H9 (cell line): ENCODE measurements at regions not wholly inside any gene's neighbourhood (a gene's known extent, or its start where the extent isn't known, plus 50 kb on each side); places are given as distances from the start of the nearest gene placed in this dataset.

Source experiments
- DNase-seq: peaks from one replicate; pipeline ENCODE4 v3.0.0-alpha.2; 2017
- H2AFZ ChIP-seq: one replicate; pipeline ENCODE4 v1.6.1; 2013; ENCODE audit warnings: mild to moderate bottlenecking, low read length, control low read depth, moderate library complexity
- H2AK5ac ChIP-seq: 2 replicates; pipeline ENCODE4 v1.6.1; 2013; ENCODE audit warnings: low read length, control low read depth, mixed read lengths; ENCODE audit not compliant: insufficient read length
- H2BK120ac ChIP-seq: one replicate; pipeline ENCODE4 v1.6.1; 2013; ENCODE audit warnings: low read depth, mild to moderate bottlenecking, low read length, control low read depth, inconsistent platforms; ENCODE audit not compliant: poor library complexity, severe bottlenecking
- H2BK12ac ChIP-seq: 2 replicates; pipeline ENCODE4 v1.6.1; 2013; ENCODE audit warnings: low read length, control low read depth, mixed read lengths, low read depth; ENCODE audit not compliant: insufficient read length
- H2BK15ac ChIP-seq: 2 replicates; pipeline ENCODE4 v1.6.1; 2013; ENCODE audit warnings: low read depth, low read length, control low read depth
- H2BK20ac ChIP-seq: one replicate; pipeline ENCODE4 v1.6.1; 2013; ENCODE audit warnings: low read depth, mild to moderate bottlenecking, low read length, control low read depth, inconsistent platforms; ENCODE audit not compliant: poor library complexity, severe bottlenecking
- H2BK5ac ChIP-seq: 2 replicates; pipeline ENCODE4 v1.6.1; 2013; ENCODE audit warnings: low read length, control low read depth, mixed read lengths; ENCODE audit not compliant: insufficient read length
- H3K14ac ChIP-seq: 2 replicates; pipeline ENCODE4 v1.6.1; 2013; ENCODE audit warnings: low read length, control low read depth; ENCODE audit not compliant: insufficient read depth
- H3K18ac ChIP-seq: 2 replicates; pipeline ENCODE4 v1.6.1; 2013; ENCODE audit warnings: low read depth, mild to moderate bottlenecking, mixed read lengths, low read length, control low read depth; ENCODE audit not compliant: insufficient read length
- H3K23ac ChIP-seq: 2 replicates; pipeline ENCODE4 v1.6.1; 2013; ENCODE audit warnings: low read length, control low read depth, mixed read lengths, low read depth; ENCODE audit not compliant: insufficient read length
- H3K23me2 ChIP-seq: 2 replicates; pipeline ENCODE4 v1.6.1; 2013; ENCODE audit warnings: low read depth, mild to moderate bottlenecking, mixed read lengths, low read length, control low read depth; ENCODE audit not compliant: insufficient read length, poor library complexity, severe bottlenecking
- H3K27ac ChIP-seq: 2 replicates; pipeline ENCODE4 v1.5.1; 2013; ENCODE audit warnings: low read length, control low read depth, mixed read lengths, low read depth; ENCODE audit not compliant: insufficient read length
- H3K27me3 ChIP-seq: 2 replicates; pipeline ENCODE4 v1.6.1; 2013; ENCODE audit warnings: low read length, control low read depth, inconsistent platforms; ENCODE audit not compliant: insufficient read depth
- H3K4ac ChIP-seq: 2 replicates; pipeline ENCODE4 v1.6.1; 2013; ENCODE audit warnings: low read depth, mild to moderate bottlenecking, control low read depth, inconsistent platforms, low read length, moderate library complexity
- H3K4me1 ChIP-seq: 2 replicates; pipeline ENCODE4 v1.6.1; 2013; ENCODE audit warnings: low read length, control low read depth, inconsistent platforms; ENCODE audit not compliant: insufficient read depth
- H3K4me2 ChIP-seq: 2 replicates; pipeline ENCODE4 v1.6.1; 2013; ENCODE audit warnings: low read length, control low read depth, mixed read lengths; ENCODE audit not compliant: insufficient read length, insufficient read depth
- H3K56ac ChIP-seq: 2 replicates; pipeline ENCODE4 v1.6.1; 2013; ENCODE audit warnings: low read depth, mild to moderate bottlenecking, mixed read lengths, low read length, control low read depth; ENCODE audit not compliant: insufficient read length
- H3K79me1 ChIP-seq: 2 replicates; pipeline ENCODE4 v1.6.1; 2013; ENCODE audit warnings: low read depth, mild to moderate bottlenecking, moderate library complexity, low read length, control low read depth, inconsistent platforms; ENCODE audit not compliant: insufficient read depth, poor library complexity, severe bottlenecking
- H3K79me2 ChIP-seq: 2 replicates; pipeline ENCODE4 v1.6.1; 2013; ENCODE audit warnings: low read length, control low read depth, inconsistent platforms; ENCODE audit not compliant: insufficient read depth
- H3K9ac ChIP-seq: 2 replicates; pipeline ENCODE4 v1.6.1; 2013; ENCODE audit warnings: low read length, control low read depth, mixed read lengths; ENCODE audit not compliant: insufficient read length; ENCODE audit errors: extremely low read depth
- H3K9me3 ChIP-seq: one replicate; pipeline ENCODE4 v1.6.1; 2013; ENCODE audit warnings: low read depth, low read length, inconsistent platforms; ENCODE audit not compliant: control insufficient read depth
- H3T11ph ChIP-seq: one replicate; pipeline ENCODE4 v1.6.1; 2013; ENCODE audit warnings: mild to moderate bottlenecking, low read length, control low read depth, inconsistent platforms
- H4K20me1 ChIP-seq: one replicate; pipeline ENCODE4 v1.6.1; 2013; ENCODE audit not compliant: control insufficient read depth, insufficient read length, insufficient read depth
- H4K5ac ChIP-seq: 2 replicates; pipeline ENCODE4 v1.6.1; 2013; ENCODE audit warnings: low read depth, mild to moderate bottlenecking, mixed read lengths, low read length, control low read depth; ENCODE audit not compliant: insufficient read length
- H4K8ac ChIP-seq: replicated peaks from 2 replicates; pipeline ENCODE4 v1.6.1; 2013; ENCODE audit warnings: low read length, control low read depth, mixed read lengths, low read depth; ENCODE audit not compliant: insufficient read length
- H4K91ac ChIP-seq: 2 replicates; pipeline ENCODE4 v1.6.1; 2013; ENCODE audit warnings: low read depth, mild to moderate bottlenecking, moderate library complexity, mixed read lengths, low read length, control low read depth; ENCODE audit not compliant: insufficient read length
- H3K27ac Mint-ChIP-seq, 3 experiments: 2 replicates in 2 of 3; 3 replicates in 1 of 3; pipeline ENCODE4 v1.8.0; 2020 to 2021; ENCODE audit warnings: mixed read lengths in 3 of 3, mild to moderate bottlenecking in 1 of 3, moderate library complexity in 1 of 3
- H3K27me3 Mint-ChIP-seq: 2 replicates; pipeline ENCODE4 v1.8.0; 2021; ENCODE audit warnings: low read depth, mild to moderate bottlenecking, moderate library complexity, mixed read lengths
- H3K36me3 Mint-ChIP-seq, 3 experiments: 2 replicates in 2 of 3; 3 replicates in 1 of 3; pipeline ENCODE4 v1.8.0; 2020 to 2021; ENCODE audit warnings: low read depth in 3 of 3, mixed read lengths in 3 of 3; ENCODE audit not compliant: insufficient read depth in 1 of 3
- H3K4me1 Mint-ChIP-seq, 2 experiments: 2 replicates each; pipeline ENCODE4 v1.8.0; 2020; ENCODE audit warnings: mixed read lengths in 2 of 2
- H3K4me3 Mint-ChIP-seq, 2 experiments: 2 replicates in 1 of 2; 3 replicates in 1 of 2; pipeline ENCODE4 v1.8.0; 2020 to 2021; ENCODE audit warnings: mild to moderate bottlenecking in 2 of 2, mixed read lengths in 2 of 2, moderate library complexity in 1 of 2
- H3K9me3 Mint-ChIP-seq, 2 experiments: 2 replicates in 1 of 2; 3 replicates in 1 of 2; pipeline ENCODE4 v1.8.0; 2020; ENCODE audit warnings: mild to moderate bottlenecking in 2 of 2, mixed read lengths in 2 of 2, moderate library complexity in 1 of 2
- WGBS: extraction: QIAGEN DNeasy Blood & Tissue Kit; methylation state at CpG from one replicate; pipeline ENCODE4 v1.1.7; 2013; ENCODE audit warnings: missing lambda C conversion rate, low lambda C conversion rate, mixed read lengths; ENCODE audit not compliant: insufficient read length; ENCODE audit errors: extremely low coverage; 5-methylcytosine and 5-hydroxymethylcytosine counted together
- TF ChIP-seq, protein P1 (sequence below): fragments of 200-600 bp; sonication (generic); conservative IDR thresholded peaks from 3 replicates; pipeline ENCODE4 v1.8.0; 2021; ENCODE audit warnings: antibody characterized with exemption, mild to moderate bottlenecking

DNA sequence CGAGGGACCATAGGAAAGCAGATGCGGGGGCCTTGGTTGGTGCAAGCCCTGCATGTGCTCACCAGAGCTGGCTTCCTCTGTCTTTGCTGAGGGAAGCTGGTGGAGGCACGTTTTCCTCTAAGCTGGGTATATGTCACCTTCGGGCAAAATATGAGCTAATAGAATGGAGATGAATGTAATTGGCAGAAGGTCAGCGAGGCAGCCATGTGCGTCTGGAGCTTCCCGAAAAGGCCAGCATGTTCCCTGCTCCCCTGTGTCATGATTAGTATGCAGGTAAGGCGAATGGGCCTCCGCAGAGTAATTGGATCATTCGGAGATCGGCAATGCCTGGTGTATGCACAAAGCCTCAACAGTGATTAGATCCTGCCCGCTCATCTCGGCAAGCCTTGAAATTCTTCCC is 806.2 kb upstream of the EEF2KMT start:
- H3K27ac Mint-ChIP-seq, result no peak overlapping the region
- no peak overlapping the region for H3K27ac ChIP-seq

More for the DNA sequence above, 806.2 kb upstream of the EEF2KMT start:
- H2AFZ ChIP-seq, result no peak overlapping the region
- no peak overlapping the region for H3K4ac ChIP-seq
- Mint-ChIP-seq H3K4me1 (peaks cover 17 to 18% of the 10 kb centered on the region in 2 experiments), H3K27me3 (no peaks in the 10 kb centered on the region), H3K4me3 (no peak overlapping the region), H3K36me3 (no peaks in the 10 kb centered on the region; a peak in 2 of 7 replicates), H3K9me3 (no peaks in the 10 kb centered on the region)
- no peaks in the 10 kb centered on the region for H3K79me1 ChIP-seq
- TF ChIP-seq, protein P1, sequence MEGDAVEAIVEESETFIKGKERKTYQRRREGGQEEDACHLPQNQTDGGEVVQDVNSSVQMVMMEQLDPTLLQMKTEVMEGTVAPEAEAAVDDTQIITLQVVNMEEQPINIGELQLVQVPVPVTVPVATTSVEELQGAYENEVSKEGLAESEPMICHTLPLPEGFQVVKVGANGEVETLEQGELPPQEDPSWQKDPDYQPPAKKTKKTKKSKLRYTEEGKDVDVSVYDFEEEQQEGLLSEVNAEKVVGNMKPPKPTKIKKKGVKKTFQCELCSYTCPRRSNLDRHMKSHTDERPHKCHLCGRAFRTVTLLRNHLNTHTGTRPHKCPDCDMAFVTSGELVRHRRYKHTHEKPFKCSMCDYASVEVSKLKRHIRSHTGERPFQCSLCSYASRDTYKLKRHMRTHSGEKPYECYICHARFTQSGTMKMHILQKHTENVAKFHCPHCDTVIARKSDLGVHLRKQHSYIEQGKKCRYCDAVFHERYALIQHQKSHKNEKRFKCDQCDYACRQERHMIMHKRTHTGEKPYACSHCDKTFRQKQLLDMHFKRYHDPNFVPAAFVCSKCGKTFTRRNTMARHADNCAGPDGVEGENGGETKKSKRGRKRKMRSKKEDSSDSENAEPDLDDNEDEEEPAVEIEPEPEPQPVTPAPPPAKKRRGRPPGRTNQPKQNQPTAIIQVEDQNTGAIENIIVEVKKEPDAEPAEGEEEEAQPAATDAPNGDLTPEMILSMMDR, result no peak
- no peak overlapping the region for H2BK15ac ChIP-seq
- no peaks in the 10 kb centered on the region for H3K79me2 ChIP-seq
- peaks cover 2% of the 10 kb centered on the region; the same call in 1 of the 2 replicates for H3K4me1 ChIP-seq
- peaks cover 3% of the 10 kb centered on the region for H3K23me2 ChIP-seq
- H2BK20ac ChIP-seq, result no peak overlapping the region
- no CpG with 5 or more reads among the region's 13 CpGs for WGBS
- H4K20me1 ChIP-seq, result no peaks in the 10 kb centered on the region
- no peak overlapping the region for H2BK12ac ChIP-seq
- H3K14ac ChIP-seq, result no peak overlapping the region
- H3K9ac ChIP-seq, result no peak overlapping the region
- no peak overlapping the region for H3K18ac ChIP-seq
- H3K23ac ChIP-seq, result no peak overlapping the region
- H3T11ph ChIP-seq, result no peak overlapping the region
- H3K4me2 ChIP-seq, result no peak overlapping the region
- H3K9me3 ChIP-seq, result no peaks in the 10 kb centered on the region
- no peak overlapping the region for H4K91ac ChIP-seq
- H2AK5ac ChIP-seq, result no peak overlapping the region
- H4K8ac ChIP-seq, result no peak overlapping the region
- DNase-seq, result no peak
- no peak overlapping the region for H4K5ac ChIP-seq
- H2BK5ac ChIP-seq, result no peak overlapping the region
- H2BK120ac ChIP-seq, result no peak overlapping the region
- no peak overlapping the region for H3K56ac ChIP-seq
- H3K27me3 ChIP-seq, result no peaks in the 10 kb centered on the region
